ENCODE measurements at regions not wholly inside any gene's neighbourhood (a gene's known extent, or its start where the extent isn't known, plus 50 kb on each side); places are given as distances from the start of the nearest gene placed in this dataset.

DNA sequence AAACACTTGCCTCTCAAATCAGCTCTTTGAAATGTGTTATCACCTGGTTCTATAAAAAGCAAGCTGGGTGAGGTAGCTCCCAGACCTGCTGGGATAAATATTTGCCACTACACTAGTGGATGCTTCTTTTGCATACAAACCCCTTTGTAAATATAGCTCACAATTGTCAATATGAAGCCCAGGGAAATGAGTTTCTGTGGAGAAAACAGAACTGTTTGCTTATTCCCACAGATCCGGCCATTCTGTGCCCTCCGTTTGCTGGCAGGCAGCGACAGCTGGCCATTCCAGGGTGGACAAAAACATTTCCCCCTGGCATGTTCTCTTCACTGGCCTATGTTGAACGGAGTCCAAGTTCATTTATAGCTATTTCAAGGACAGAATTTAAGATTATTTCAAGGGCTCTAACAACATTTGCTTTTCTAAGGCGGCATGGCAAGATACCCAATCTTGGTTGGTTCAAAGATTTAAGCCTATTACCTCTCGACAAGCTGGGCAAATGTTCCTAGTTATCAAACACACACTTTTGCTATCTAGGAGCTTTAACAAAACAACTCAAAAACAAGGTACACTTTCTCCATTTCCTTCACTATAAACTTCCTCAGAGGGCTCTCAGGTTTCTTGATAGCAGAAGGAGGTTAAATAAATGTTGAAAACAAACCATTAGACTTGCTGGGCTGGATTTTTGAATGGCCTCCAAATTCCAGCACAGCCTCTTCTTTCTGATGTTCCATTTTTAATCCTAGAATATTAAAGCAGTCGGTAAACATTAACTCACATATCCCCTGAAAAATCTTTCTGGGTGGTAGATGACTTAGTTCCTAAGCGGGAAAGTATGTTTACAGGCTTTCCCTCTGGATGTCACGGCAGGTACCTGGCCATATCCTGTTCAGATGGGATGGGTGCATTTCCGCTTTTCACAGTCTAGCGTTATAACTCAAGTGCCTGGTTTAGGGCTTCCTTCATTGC, 332.3 kb downstream of the PLK2 start (continued):
- TF ChIP-seq CHD7 (IDR thresholded peaks at IDR 0.05; ENCODE audit: insufficient replicate concordance, low read length) (no peak), USF2 (IDR thresholded peaks at IDR 0.05; ENCODE audit: low read length) (no peak), TAF1 (IDR thresholded peaks at IDR 0.05; ENCODE audit: low read depth, low read length) (no peak), SP1 (IDR thresholded peaks at IDR 0.05; ENCODE audit: low read depth, low read length) (no peak), JUND (IDR thresholded peaks at IDR 0.05; ENCODE audit: low read length) (no peak), ASH2L (IDR thresholded peaks at IDR 0.05; ENCODE audit: low read length) (no peak), KDM4A (IDR thresholded peaks at IDR 0.05; ENCODE audit: low read depth, low read length, severe bottlenecking) (no peak), RFX5 (IDR thresholded peaks at IDR 0.05; ENCODE audit: borderline replicate concordance, low read depth, low read length) (no peak), GABPA (IDR thresholded peaks at IDR 0.05; ENCODE audit: borderline replicate concordance, insufficient read depth, low read length) (no peak)

All from H1 (cell line).